Stomach smooth muscle (tissue), 2 donors: ENCODE measurements at regions not wholly inside any gene's neighbourhood (a gene's known extent, or its start where the extent isn't known, plus 50 kb on each side); places are given as distances from the start of the nearest gene placed in this dataset.

Experiments used
- H3K27ac ChIP-seq: one replicate; pipeline ENCODE4 v1.7.0; 2013; ENCODE audit warnings: mild to moderate bottlenecking, low read length, inconsistent platforms
- H3K27me3 ChIP-seq, 2 donors: one replicate each; pipeline ENCODE4 v1.7.0; 2013; ENCODE audit warnings: low read length in 2 of 2; ENCODE audit not compliant: insufficient read depth in 2 of 2, control insufficient read depth in 1 of 2
- H3K36me3 ChIP-seq, 2 donors: one replicate each; pipeline ENCODE4 v1.7.0; 2013; ENCODE audit warnings: low read length in 2 of 2; ENCODE audit not compliant: control insufficient read depth in 2 of 2, insufficient read depth in 2 of 2
- H3K4me1 ChIP-seq: one replicate; pipeline ENCODE4 v1.7.0; 2013; ENCODE audit warnings: low read length; ENCODE audit not compliant: control insufficient read depth, insufficient read depth
- H3K4me3 ChIP-seq, 2 donors: one replicate each; pipeline ENCODE4 v1.7.0; 2013; ENCODE audit warnings: low read length in 2 of 2
- H3K9ac ChIP-seq, 2 donors: one replicate each; pipeline ENCODE4 v1.7.0; 2013; ENCODE audit warnings: low read length in 2 of 2, mild to moderate bottlenecking in 1 of 2
- H3K9me3 ChIP-seq, 2 donors: one replicate each; pipeline ENCODE4 v1.7.0; 2013; ENCODE audit warnings: low read length in 2 of 2; ENCODE audit not compliant: control insufficient read depth in 2 of 2
- donor health status: healthy.
- donor health status: Pancreatic carcinoma.

GRCh38 chrY:19578281-19578874 lies 166.1 kb downstream of the KDM5D start:
- Histone ChIP-seq H3K4me1 (no peaks in the 10 kb centered on the region), H3K36me3 (no peaks in the 10 kb centered on the region), H3K9ac (no peak overlapping the region), H3K4me3 (no peak overlapping the region), H3K27me3 (no peaks in the 10 kb centered on the region), H3K9me3 (no peaks in the 10 kb centered on the region), H3K27ac (no peak overlapping the region)

GRCh38 chrY:19577250-19577649 lies 167.3 kb downstream of the KDM5D start:
- H3K9me3 ChIP-seq: no peaks in the 10 kb centered on the region
- no peak overlapping the region for H3K27ac ChIP-seq
- H3K4me3 ChIP-seq: no peak overlapping the region
- H3K4me1 ChIP-seq: no peaks in the 10 kb centered on the region
- H3K9ac ChIP-seq: no peak overlapping the region
- no peaks in the 10 kb centered on the region for H3K27me3 ChIP-seq
- no peaks in the 10 kb centered on the region for H3K36me3 ChIP-seq

GRCh38 chrY:19574939-19575338 lies 169.6 kb downstream of the KDM5D start:
- no peaks in the 10 kb centered on the region for H3K27me3 ChIP-seq
- H3K9ac ChIP-seq: no peak overlapping the region
- H3K4me3 ChIP-seq: no peak overlapping the region
- no peaks in the 10 kb centered on the region for H3K9me3 ChIP-seq
- H3K27ac ChIP-seq: no peak overlapping the region
- no peaks in the 10 kb centered on the region for H3K36me3 ChIP-seq
- no peaks in the 10 kb centered on the region for H3K4me1 ChIP-seq

GRCh38 chrY:19573646-19574045 lies 170.9 kb downstream of the KDM5D start:
- Histone ChIP-seq H3K36me3 (no peaks in the 10 kb centered on the region), H3K4me3 (no peak overlapping the region), H3K4me1 (no peaks in the 10 kb centered on the region), H3K9ac (no peak overlapping the region), H3K27me3 (no peaks in the 10 kb centered on the region), H3K9me3 (no peaks in the 10 kb centered on the region), H3K27ac (no peak overlapping the region)

- Histone ChIP-seq H3K4me1 (no peaks in the 10 kb centered on the region), H3K9ac (no peak overlapping the region), H3K9me3 (no peaks in the 10 kb centered on the region), H3K36me3 (no peaks in the 10 kb centered on the region), H3K27me3 (no peaks in the 10 kb centered on the region), H3K4me3 (no peak overlapping the region), H3K27ac (no peak overlapping the region)
Measured at GRCh38 chrY:19570999-19571398, 173.5 kb downstream of the KDM5D start.

- H3K9me3 ChIP-seq: no peaks in the 10 kb centered on the region
- H3K36me3 ChIP-seq: no peaks in the 10 kb centered on the region
- H3K9ac ChIP-seq: peak overlapping the region in 1 of 2 donors; percentile 70
- peak overlapping the region in 1 of 2 donors; percentile 88 for H3K4me3 ChIP-seq
- H3K4me1 ChIP-seq: no peaks in the 10 kb centered on the region
- H3K27ac ChIP-seq: no peak overlapping the region
- H3K27me3 ChIP-seq: no peaks in the 10 kb centered on the region
Measured at GRCh38 chrY:19567943-19568342, 176.6 kb downstream of the KDM5D start.

- H3K27ac ChIP-seq: no peak overlapping the region
- H3K36me3 ChIP-seq: no peaks in the 10 kb centered on the region
- no peaks in the 10 kb centered on the region for H3K4me1 ChIP-seq
- no peaks in the 10 kb centered on the region for H3K27me3 ChIP-seq
- no peaks in the 10 kb centered on the region for H3K9me3 ChIP-seq
- peak overlapping the region in 1 of 2 donors; percentile 88 for H3K4me3 ChIP-seq
- peak overlapping the region in 1 of 2 donors; percentile 70 for H3K9ac ChIP-seq
Measured at GRCh38 chrY:19567051-19567921, 177.2 kb downstream of the KDM5D start.

- Histone ChIP-seq H3K4me3 (no peak overlapping the region), H3K9ac (no peak overlapping the region), H3K9me3 (no peaks in the 10 kb centered on the region), H3K27me3 (no peaks in the 10 kb centered on the region), H3K27ac (no peak overlapping the region), H3K36me3 (no peaks in the 10 kb centered on the region), H3K4me1 (no peaks in the 10 kb centered on the region)
Measured at GRCh38 chrY:19559161-19559560, 185.4 kb downstream of the KDM5D start.

GRCh38 chrY:19549671-19550466 lies 194.7 kb downstream of the KDM5D start:
- H3K4me3 ChIP-seq: no peak overlapping the region
- no peak overlapping the region for H3K9ac ChIP-seq
- H3K27me3 ChIP-seq: no peaks in the 10 kb centered on the region
- H3K4me1 ChIP-seq: no peaks in the 10 kb centered on the region
- no peaks in the 10 kb centered on the region for H3K36me3 ChIP-seq
- no peak overlapping the region for H3K27ac ChIP-seq
- H3K9me3 ChIP-seq: no peaks in the 10 kb centered on the region

- H3K27me3 ChIP-seq: no peaks in the 10 kb centered on the region
- no peaks in the 10 kb centered on the region for H3K36me3 ChIP-seq
- H3K4me1 ChIP-seq: no peaks in the 10 kb centered on the region
- H3K27ac ChIP-seq: no peak overlapping the region
- H3K4me3 ChIP-seq: no peak overlapping the region
- no peak overlapping the region for H3K9ac ChIP-seq
- no peaks in the 10 kb centered on the region for H3K9me3 ChIP-seq
Measured at GRCh38 chrY:19541475-19542306, 202.8 kb downstream of the KDM5D start.
